ENCODE measurements at regions not wholly inside any gene's neighbourhood (a gene's known extent, or its start where the extent isn't known, plus 50 kb on each side); places are given as distances from the start of the nearest gene placed in this dataset.

GRCh38 chr16:86075839-86076440, 177.0 kb downstream of the IRF8 start:
- Histone ChIP-seq H2AFZ (ENCODE audit: control insufficient read depth, low read length) (no peak overlapping the region), H3K36me3 (ENCODE audit: control insufficient read depth in 2 of 2, extremely low read depth in 1 of 2, insufficient read depth in 2 of 2, low read length in 2 of 2) (no peaks in the 10 kb centered on the region), H3K4me1 (ENCODE audit: control insufficient read depth, extremely low read depth, insufficient read depth, low read length) (no peaks in the 10 kb centered on the region), H4K20me1 (ENCODE audit: control insufficient read depth, extremely low read depth, insufficient read depth, low read length) (no peaks in the 10 kb centered on the region), H3K27ac (ENCODE audit: control insufficient read depth, insufficient read depth, low read length) (no peak overlapping the region), H3K79me2 (ENCODE audit: control insufficient read depth, insufficient read depth, low read length) (no peaks in the 10 kb centered on the region), H3K4me2 (ENCODE audit: control insufficient read depth, extremely low read depth, insufficient read depth, low read depth, low read length) (no peak overlapping the region), H3K9ac (ENCODE audit: control insufficient read depth, extremely low read depth, insufficient read depth, low read length) (no peak overlapping the region), H3K4me3 (ENCODE audit: control insufficient read depth in 2 of 3, extremely low read depth in 1 of 3, insufficient read depth in 2 of 3, low read depth in 1 of 3, low read length in 3 of 3) (no peak overlapping the region), H3K9me1 (ENCODE audit: control insufficient read depth, extremely low read depth, insufficient read depth, low read length) (no peaks in the 10 kb centered on the region), H3K27me3 (ENCODE audit: control insufficient read depth, extremely low read depth, insufficient read depth, low read length) (no peaks in the 10 kb centered on the region), H3K9me3 (ENCODE audit: control insufficient read depth, low read depth, low read length) (no peaks in the 10 kb centered on the region)
- TF ChIP-seq EZH2 (IDR thresholded peaks at IDR 0.05; ENCODE audit: low read length) (no peak), CTCF (optimal IDR thresholded peaks at IDR 0.05 in 1 of 3, IDR thresholded peaks at IDR 0.05 in 1 of 3, conservative IDR thresholded peaks at IDR 0.05 in 1 of 3; ENCODE audit: extremely low read depth in 1 of 3, insufficient read depth in 2 of 3, low read length in 3 of 3) (no peak)
- FAIRE-seq (no peak), DNase-seq (ENCODE audit: low read depth, low spot score) (no peak)
- dilution Hi-C loops (cut with MboI; ENCODE audit: extremely low pct_ligation_motif_present, low sequenced_read_pairs), result loop anchor here (10.0 kb wide), 1 partner anchor 439 kb away; the partner anchor contains the start of gene FOXF1

- H3K9ac ChIP-seq (ENCODE audit: control insufficient read depth, extremely low read depth, insufficient read depth, low read length), result no peak overlapping the region
- H3K79me2 ChIP-seq (ENCODE audit: control insufficient read depth, insufficient read depth, low read length), result no peaks in the 10 kb centered on the region
- H3K4me1 ChIP-seq (ENCODE audit: control insufficient read depth, extremely low read depth, insufficient read depth, low read length), result no peaks in the 10 kb centered on the region
- no peak for FAIRE-seq
- H3K9me3 ChIP-seq (ENCODE audit: control insufficient read depth, low read depth, low read length), result no peaks in the 10 kb centered on the region
- H3K36me3 ChIP-seq (ENCODE audit: control insufficient read depth in 2 of 2, extremely low read depth in 1 of 2, insufficient read depth in 2 of 2, low read length in 2 of 2), result no peaks in the 10 kb centered on the region
- TF ChIP-seq CTCF (optimal IDR thresholded peaks at IDR 0.05 in 1 of 3, IDR thresholded peaks at IDR 0.05 in 1 of 3, conservative IDR thresholded peaks at IDR 0.05 in 1 of 3; ENCODE audit: extremely low read depth in 1 of 3, insufficient read depth in 2 of 3, low read length in 3 of 3) (no peak), EZH2 (IDR thresholded peaks at IDR 0.05; ENCODE audit: low read length) (no peak)
- H3K4me3 ChIP-seq (ENCODE audit: control insufficient read depth in 2 of 3, extremely low read depth in 1 of 3, insufficient read depth in 2 of 3, low read depth in 1 of 3, low read length in 3 of 3), result no peak overlapping the region
- DNase-seq (ENCODE audit: low read depth, low spot score), result no peak
- dilution Hi-C loops (cut with MboI; ENCODE audit: extremely low pct_ligation_motif_present, low sequenced_read_pairs), result loop anchor here (10.0 kb wide), 1 partner anchor 438 kb away; the partner anchor contains the start of gene FOXF1
- no peaks in the 10 kb centered on the region for H3K9me1 ChIP-seq (ENCODE audit: control insufficient read depth, extremely low read depth, insufficient read depth, low read length)
- H3K4me2 ChIP-seq (ENCODE audit: control insufficient read depth, extremely low read depth, insufficient read depth, low read depth, low read length), result no peak overlapping the region
- no peak overlapping the region for H3K27ac ChIP-seq (ENCODE audit: control insufficient read depth, insufficient read depth, low read length)
- H2AFZ ChIP-seq (ENCODE audit: control insufficient read depth, low read length), result no peak overlapping the region
- no peaks in the 10 kb centered on the region for H4K20me1 ChIP-seq (ENCODE audit: control insufficient read depth, extremely low read depth, insufficient read depth, low read length)
- no peaks in the 10 kb centered on the region for H3K27me3 ChIP-seq (ENCODE audit: control insufficient read depth, extremely low read depth, insufficient read depth, low read length)
Measured at GRCh38 chr16:86076606-86077005, 177.6 kb downstream of the IRF8 start.

Measured in keratinocyte (primary cell).